ENCODE measurements at regions not wholly inside any gene's neighbourhood (a gene's known extent, or its start where the extent isn't known, plus 50 kb on each side); places are given as distances from the start of the nearest gene placed in this dataset.

- CTCF ChIA-PET: no interaction called here
- H3K4me3 ChIP-seq (ENCODE audit: insufficient read depth, low read depth, low read length): no peak overlapping the region
- H2AK5ac ChIP-seq (ENCODE audit: low read depth, low read length): no peak overlapping the region
- no peak overlapping the region for H3K23ac ChIP-seq (ENCODE audit: low read depth, low read length)
- H2AFZ ChIP-seq (replicated peaks; ENCODE audit: low read length, poor library complexity): no peak overlapping the region
- H3K9me1 ChIP-seq (ENCODE audit: insufficient read depth, low read length): no peaks in the 10 kb centered on the region
- H3K36me3 ChIP-seq (ENCODE audit: control insufficient read depth, insufficient read depth, low read length): no peaks in the 10 kb centered on the region
- H3K9me3 ChIP-seq (ENCODE audit: control insufficient read depth, insufficient read depth, low read length): no peaks in the 10 kb centered on the region; the same call in 1 of the 2 replicates
- H4K5ac ChIP-seq (ENCODE audit: low read depth, low read length): no peak overlapping the region
- H3K27me3 ChIP-seq (ENCODE audit: control insufficient read depth, insufficient read depth, low read length): no peaks in the 10 kb centered on the region
- no peaks in the 10 kb centered on the region for H4K20me1 ChIP-seq (ENCODE audit: insufficient read depth, low read length)
- H2BK15ac ChIP-seq (ENCODE audit: low read depth, low read length): no peak overlapping the region
- no peak overlapping the region for H2BK20ac ChIP-seq (ENCODE audit: low read depth, low read length)
- no peak overlapping the region for H2BK120ac ChIP-seq (ENCODE audit: low read depth, low read length)
- BruUV-seq (replicated peaks): no TSS peak
- POLR2A ChIA-PET (ENCODE audit: unreplicated experiment): no interaction called here
- H4K8ac ChIP-seq (ENCODE audit: low read depth in 2 of 2, low read length in 2 of 2): no peak overlapping the region
- no peak for DNase-seq
- H3K9ac ChIP-seq (ENCODE audit: low read depth, low read length): no peak overlapping the region
- H3K4ac ChIP-seq (ENCODE audit: low read depth, low read length): no peak overlapping the region
- no peak overlapping the region for H2AK9ac ChIP-seq (replicated peaks; ENCODE audit: low read depth, low read length, poor library complexity)
- ATAC-seq (ENCODE audit: low read depth): no peak
- TF ChIP-seq ELK1 (IDR thresholded peaks at IDR 0.05; ENCODE audit: borderline replicate concordance, low read depth, low read length): no peak
- no peak for TF ChIP-seq CEBPB (IDR thresholded peaks at IDR 0.05; ENCODE audit: low read depth, low read length)
- no peak for TF ChIP-seq POLR2A (IDR thresholded peaks at IDR 0.05; ENCODE audit: low read depth, low read length)
- no peak for TF ChIP-seq MXI1 (IDR thresholded peaks at IDR 0.05; ENCODE audit: borderline replicate concordance, low read depth, low read length)
- no peak overlapping the region for H3K56ac ChIP-seq (ENCODE audit: extremely low read depth, insufficient read depth, low read length)
- H3K4me2 ChIP-seq (ENCODE audit: low read depth, low read length): no peak overlapping the region
- no peak overlapping the region for H4K91ac ChIP-seq (ENCODE audit: insufficient read depth, low read depth, low read length)
- intact Hi-C loops (cut with micrococcal nuclease): no loop called here
- no peak overlapping the region for H3K27ac ChIP-seq (ENCODE audit: insufficient read depth, low read length)
- no peak overlapping the region for H2BK5ac ChIP-seq (ENCODE audit: low read depth, low read length, poor library complexity, severe bottlenecking)
- H3K79me1 ChIP-seq (ENCODE audit: low read depth in 1 of 2, low read length in 2 of 2): no peaks in the 10 kb centered on the region
- no peaks in the 10 kb centered on the region for H3K4me1 ChIP-seq (ENCODE audit: control insufficient read depth, insufficient read depth, low read length)
- no CpG with 5 or more reads among the region's 1 CpG for WGBS, 2 experiments (ENCODE audit: extremely low coverage in 2 of 2, insufficient read length in 1 of 2)
- dilution Hi-C loops (cut with HindIII; ENCODE audit: low sequenced_read_pairs, unreplicated experiment): no loop called here
- in situ Hi-C loops (cut with MboI; ENCODE audit: low sequenced_read_pairs): no loop called here
- H3K14ac ChIP-seq (replicated peaks; ENCODE audit: low read depth, low read length): no peak overlapping the region
- no peak overlapping the region for H3K18ac ChIP-seq (ENCODE audit: low read depth, low read length)
Measured at GRCh38 chr3:30130391-30130790, 476.0 kb upstream of the TGFBR2 start.

Measured in IMR-90 (cell line).